DMS153 treated with DMSO at 0.1 percent for 48 hours (cell line): ENCODE measurements at regions not wholly inside any gene's neighbourhood (a gene's known extent, or its start where the extent isn't known, plus 50 kb on each side); places are given as distances from the start of the nearest gene placed in this dataset.

ENCODE experiments used
- DNase-seq: peaks from one replicate; lab custom pipeline; 2025; ENCODE audit not compliant: unreplicated experiment; lab: John Stamatoyannopoulos, UW

- DNase-seq: no peak
These were observed 50.3 kb downstream of the UTRN start for GRCh38 chr6:144335311-144335861.

- DNase-seq: no peak
These were observed 50.8 kb downstream of the UTRN start for GRCh38 chr6:144335914-144336313.

GRCh38 chr6:144336900-144337299, 51.8 kb downstream of the UTRN start:
- DNase-seq: no peak

GRCh38 chr6:144338474-144338873, 53.3 kb downstream of the UTRN start:
- no peak for DNase-seq

GRCh38 chr6:144338951-144339700, 54.0 kb downstream of the UTRN start:
- no peak for DNase-seq

GRCh38 chr6:144339859-144340452, 54.8 kb downstream of the UTRN start:
- no peak for DNase-seq

GRCh38 chr6:144340541-144341371, 55.6 kb downstream of the UTRN start:
- no peak for DNase-seq

- DNase-seq: no peak
These were observed 56.8 kb downstream of the UTRN start for GRCh38 chr6:144341831-144342527.

GRCh38 chr6:144343701-144344428, 58.7 kb downstream of the UTRN start:
- no peak for DNase-seq

GRCh38 chr6:144344646-144345045, 59.5 kb downstream of the UTRN start:
- DNase-seq: no peak

GRCh38 chr6:144345451-144345850, 60.3 kb downstream of the UTRN start:
- DNase-seq: no peak

- DNase-seq: no peak
These were observed 61.7 kb downstream of the UTRN start for GRCh38 chr6:144346719-144347447.

GRCh38 chr6:144347448-144347759, 62.3 kb downstream of the UTRN start:
- DNase-seq: no peak

GRCh38 chr6:144347933-144348332, 62.8 kb downstream of the UTRN start:
- no peak for DNase-seq

GRCh38 chr6:144349690-144350527, 64.8 kb downstream of the UTRN start:
- no peak for DNase-seq

GRCh38 chr6:144350528-144350880, 65.4 kb downstream of the UTRN start:
- no peak for DNase-seq

GRCh38 chr6:144351379-144352127, 66.4 kb downstream of the UTRN start:
- no peak for DNase-seq

GRCh38 chr6:144352331-144352730, 67.2 kb downstream of the UTRN start:
- DNase-seq: no peak
